ENCODE measurements at regions not wholly inside any gene's neighbourhood (a gene's known extent, or its start where the extent isn't known, plus 50 kb on each side); places are given as distances from the start of the nearest gene placed in this dataset.
"Not testable (repeated sequence)": the region's sequence is repeated elsewhere in the genome, so short reads cannot be mapped to it uniquely, and the experiment has no call there.

DNA sequence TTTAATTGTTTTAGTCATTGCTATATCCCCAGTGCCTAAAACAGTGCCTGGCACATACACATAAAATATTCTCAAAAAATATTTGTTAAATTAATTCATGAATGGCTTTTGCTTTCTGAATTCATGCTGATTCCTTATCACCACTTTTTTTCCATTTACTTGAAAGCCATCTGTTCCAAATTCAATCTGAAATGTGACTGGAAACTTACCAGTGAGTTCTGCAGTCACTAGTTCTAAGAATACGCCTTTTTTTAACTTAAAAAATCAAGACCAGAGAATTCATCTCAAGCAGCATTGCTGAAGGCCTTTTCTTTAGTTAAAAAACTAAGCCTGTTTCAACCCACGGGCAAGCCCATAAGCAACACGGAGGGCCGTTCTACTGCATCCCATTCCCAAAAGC lies 114.0 kb upstream of the ERCC4 start:
- no peak for DNase-seq (ENCODE audit: low spot score)

DNA sequence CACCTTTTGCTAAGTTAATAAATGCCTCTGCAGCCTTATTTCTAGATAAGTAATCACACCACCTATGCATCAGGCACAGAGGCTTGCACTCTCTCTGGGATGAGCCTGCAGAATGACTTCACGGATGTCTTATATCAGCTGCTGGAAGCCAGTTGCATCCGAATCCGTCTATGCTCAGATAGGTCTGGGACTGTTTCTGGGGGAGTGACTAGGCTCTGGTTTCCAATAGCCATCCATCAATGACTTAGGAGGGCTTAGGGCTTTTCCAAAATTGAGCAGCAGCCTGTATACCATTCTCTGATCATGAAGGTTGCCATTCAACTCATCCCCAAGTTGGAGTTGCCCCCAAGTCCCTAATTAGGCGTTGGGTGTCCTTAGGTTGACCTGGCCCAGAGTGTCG lies 113.3 kb upstream of the ERCC4 start:
- no peak for DNase-seq (ENCODE audit: low spot score)

DNA sequence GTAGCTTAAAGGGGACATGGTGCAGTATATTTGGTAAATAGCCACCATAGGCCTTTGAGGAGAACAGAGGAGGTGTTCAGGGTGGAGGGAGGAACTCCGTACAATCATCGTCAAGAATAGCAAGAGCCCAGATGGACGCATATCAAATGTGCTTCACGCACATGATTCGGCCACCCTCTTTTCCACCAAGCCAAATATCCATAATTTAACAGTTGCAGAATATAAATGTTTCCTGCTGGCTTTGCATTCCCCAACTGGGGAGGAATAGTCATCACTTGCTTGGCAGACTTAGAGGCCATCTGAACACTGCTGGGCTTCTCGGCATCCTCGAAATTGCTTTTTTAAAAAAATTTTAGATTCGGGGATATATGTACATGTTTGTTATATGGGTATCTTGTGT lies 111.9 kb upstream of the ERCC4 start:
- DNase-seq (ENCODE audit: low spot score) = no peak

DNA sequence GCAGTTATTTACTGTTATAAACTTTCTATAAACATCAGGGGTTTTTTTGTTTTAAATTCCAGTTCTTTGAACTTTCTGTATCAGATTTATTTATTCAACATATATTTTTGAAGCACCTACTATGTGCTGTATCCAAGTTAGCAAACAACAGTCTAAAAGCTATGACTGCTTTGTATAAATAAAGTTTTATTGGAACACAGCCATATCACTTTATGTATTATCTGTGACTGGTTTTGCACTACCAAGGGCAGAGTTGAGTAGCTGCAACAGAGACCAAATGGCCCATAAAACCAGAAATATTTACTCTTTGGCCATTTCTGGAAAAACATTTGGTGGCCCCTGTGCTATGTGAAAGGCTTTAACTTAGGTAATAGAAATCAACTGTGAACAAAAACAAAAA lies 110.2 kb upstream of the ERCC4 start:
- DNase-seq (ENCODE audit: low spot score) = no peak

DNA sequence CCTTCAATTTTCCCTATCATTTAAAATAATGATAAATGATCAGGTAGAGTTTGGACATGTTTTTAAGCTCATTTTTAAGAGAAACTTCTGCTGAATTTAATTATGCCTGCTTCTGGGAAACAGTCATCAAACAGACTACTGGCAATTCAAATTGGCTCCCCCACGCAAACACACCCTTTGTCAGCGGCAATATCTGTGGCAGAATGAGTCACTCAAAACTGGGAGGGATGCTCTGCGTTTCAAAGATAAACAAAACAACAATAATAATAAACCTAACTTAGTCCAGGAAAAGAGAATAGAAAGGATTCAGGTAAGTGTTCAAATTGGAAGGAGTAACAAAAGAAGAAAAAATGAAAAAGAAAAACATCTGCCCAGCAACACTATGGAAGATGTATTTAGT lies 108.1 kb upstream of the ERCC4 start:
- no peak for DNase-seq (ENCODE audit: low spot score)

DNA sequence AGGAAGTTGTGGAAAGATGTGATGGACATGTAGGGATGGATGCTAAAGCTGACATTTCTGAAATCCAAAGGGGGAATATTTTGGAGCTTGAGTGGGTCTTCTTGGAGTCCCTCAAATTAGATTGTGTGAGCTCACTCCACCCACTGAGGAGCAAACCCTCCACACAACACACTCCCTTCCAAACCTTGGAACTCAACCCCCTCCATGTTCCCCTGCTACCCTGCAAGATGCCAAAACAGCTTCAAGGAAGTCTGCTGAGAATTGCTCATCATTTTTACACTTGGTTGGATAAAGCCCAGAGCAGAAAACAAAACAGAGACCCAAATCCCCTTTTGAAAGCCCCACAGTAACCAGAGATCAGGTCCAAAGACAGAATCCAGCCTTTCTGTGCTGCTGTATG lies 103.3 kb upstream of the ERCC4 start:
- DNase-seq (ENCODE audit: low spot score) = no peak

DNA sequence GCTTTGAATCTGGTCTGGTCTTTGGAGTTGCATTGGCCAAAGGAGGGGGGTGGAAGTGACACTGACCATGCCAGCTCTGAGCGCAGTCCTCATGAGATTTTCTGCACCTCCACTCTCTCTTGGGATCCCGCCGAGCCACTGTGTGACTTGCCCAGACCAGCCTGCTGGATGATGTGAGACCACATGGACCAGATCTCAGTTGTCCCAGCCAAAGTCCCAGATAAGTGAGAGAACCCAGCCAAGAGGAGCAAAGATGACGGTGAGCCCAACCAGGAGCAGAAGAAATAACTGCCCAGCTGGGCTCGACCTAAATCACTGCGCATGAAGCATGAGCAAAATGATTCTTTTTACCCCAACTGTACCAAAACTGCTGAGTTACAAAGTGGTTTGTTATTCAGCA lies 96.5 kb upstream of the ERCC4 start:
- no peak for DNase-seq (ENCODE audit: low spot score)

DNA sequence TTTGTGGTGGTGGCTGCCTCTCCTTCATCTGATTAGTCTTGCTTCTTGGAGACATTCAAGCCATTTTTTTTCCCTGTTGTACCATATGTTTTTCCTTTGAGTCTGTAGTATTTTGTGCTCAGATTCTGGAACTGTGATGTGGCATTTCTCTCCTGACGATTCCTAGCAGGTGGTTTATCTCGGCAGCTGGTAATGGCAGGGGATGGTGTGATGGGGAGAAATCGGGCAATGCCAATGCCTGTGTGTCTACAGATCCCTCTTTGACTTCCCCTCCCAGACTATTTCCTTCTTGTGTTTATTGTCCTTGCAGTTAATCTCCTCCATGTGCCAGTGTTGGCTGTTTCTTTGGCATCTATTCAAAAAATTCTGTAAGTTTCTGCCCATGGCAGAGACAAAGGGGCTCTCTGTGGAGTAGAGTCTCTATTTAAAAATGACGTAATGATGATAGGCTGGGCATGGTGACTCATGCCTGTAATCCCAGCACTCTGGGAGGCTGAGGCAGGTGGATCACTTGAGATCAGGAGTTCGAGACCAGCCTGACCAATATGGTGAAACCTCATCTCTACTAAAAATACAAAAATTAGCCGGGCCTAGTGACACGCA lies 90.2 kb upstream of the ERCC4 start:
- peak; percentile 18 for DNase-seq (ENCODE audit: low spot score)

DNA sequence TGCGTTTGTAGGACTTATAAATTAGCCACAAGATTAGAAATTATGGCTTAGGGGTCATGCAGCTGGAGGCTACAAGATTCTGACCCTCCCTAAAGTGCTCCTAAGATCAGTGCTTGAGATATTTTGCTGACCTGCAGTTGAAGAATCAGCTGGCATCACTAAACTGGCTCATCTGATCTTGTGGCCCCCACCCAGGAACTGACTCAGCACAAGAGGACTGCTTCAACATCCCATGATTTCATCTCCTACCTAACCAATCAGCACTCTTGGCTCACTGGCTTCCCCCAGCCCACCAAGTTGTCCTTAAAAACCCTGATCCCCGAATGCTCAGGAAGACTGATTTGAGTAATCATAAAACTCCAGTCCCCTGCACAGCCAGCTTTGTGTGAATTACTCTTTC lies 86.4 kb upstream of the ERCC4 start:
- no peak for DNase-seq (ENCODE audit: low spot score)

DNA sequence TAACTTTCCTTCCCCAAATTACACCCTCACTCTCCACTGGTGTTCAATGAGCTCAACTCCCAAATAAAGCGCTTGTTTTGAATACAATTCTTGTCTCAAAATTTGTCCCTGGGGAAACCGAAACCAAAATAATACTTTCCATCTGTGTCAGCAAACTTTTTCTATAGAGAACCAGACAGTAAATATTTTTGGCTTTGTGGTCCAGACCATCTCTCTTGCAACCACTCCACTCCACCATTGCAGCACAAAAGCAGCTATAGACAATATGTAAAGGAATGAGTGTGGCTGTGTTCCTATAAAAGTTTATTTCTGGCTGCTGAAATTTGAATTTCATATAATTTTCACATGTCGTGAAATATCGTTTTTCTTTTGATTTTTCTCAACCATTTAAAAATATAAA lies 84.6 kb upstream of the ERCC4 start:
- no peak for DNase-seq (ENCODE audit: low spot score)

DNA sequence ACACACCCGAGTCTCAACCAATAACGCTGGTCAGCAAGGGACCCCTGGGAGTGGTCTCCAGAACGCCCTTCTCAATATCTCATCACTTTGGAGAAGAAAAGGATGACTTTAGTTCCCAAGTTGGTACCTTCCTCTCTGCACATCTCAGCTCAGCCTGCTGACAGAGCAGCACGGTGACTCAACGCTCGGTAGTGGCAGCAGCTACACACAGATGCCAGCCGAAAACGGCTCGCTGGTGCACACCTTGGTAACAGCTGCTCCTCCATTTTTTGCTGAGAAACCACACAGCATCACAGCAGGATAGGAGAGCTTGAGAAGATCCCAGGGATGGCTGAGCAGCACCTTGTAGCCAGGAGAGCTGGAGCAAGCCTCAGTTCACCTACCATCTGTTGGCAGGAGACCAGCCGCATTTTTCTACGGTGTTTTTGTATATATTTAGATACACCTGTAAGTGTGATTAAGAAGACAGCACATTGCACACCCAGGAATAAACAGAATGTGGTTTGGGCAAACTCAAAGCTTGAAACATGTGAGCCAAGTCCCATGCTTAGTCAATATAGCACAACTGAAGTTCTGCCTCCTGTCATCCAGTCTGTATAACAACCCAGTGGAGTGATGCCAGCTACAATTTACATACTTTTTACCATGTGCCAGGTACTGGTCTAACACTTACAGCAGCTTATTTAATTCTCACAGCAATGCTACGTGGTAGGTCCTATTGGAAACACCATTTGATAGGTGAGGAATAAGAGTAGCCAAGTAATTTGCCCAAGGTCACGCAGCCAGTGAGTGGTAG lies 83.8 kb upstream of the ERCC4 start:
- DNase-seq (ENCODE audit: low spot score) = no peak

DNA sequence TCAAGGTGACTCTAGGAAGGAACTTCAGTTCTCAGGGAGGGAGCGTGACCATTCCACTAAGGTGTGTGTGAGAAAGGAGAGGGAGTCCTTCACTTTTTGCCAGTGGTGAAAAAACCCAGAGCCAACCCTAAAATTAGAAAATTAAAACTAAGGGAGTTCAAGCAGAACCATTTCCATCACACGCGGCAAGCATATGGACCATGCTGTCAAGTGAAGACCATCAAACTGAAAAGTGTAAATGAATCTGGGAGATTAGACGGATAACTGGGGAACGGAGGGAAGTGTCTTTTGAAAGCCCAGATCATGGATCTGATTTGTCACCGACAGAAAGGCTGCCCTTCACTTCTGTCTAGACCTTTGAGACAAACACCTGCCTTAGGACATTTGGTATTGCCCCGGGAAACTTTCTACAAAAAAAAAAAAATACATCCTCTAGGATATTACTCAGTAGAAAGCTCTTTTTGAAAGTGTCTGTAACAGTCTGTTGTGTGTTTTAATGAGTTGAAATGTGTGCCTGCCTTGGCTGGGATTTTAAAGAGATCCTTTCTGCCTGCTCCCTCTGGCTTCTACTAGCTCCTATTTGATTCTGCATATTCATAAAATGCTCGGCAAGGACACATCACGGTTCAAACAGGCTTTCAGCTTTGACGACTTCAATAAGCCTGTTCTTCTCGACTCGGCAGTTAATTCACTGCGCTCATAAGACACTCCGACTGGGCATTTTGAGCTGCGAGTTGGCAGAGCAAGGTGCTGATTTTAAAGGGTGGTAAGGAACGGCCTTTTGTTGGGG lies 81.4 kb upstream of the ERCC4 start:
- DNase-seq (ENCODE audit: low spot score) = no peak

DNA sequence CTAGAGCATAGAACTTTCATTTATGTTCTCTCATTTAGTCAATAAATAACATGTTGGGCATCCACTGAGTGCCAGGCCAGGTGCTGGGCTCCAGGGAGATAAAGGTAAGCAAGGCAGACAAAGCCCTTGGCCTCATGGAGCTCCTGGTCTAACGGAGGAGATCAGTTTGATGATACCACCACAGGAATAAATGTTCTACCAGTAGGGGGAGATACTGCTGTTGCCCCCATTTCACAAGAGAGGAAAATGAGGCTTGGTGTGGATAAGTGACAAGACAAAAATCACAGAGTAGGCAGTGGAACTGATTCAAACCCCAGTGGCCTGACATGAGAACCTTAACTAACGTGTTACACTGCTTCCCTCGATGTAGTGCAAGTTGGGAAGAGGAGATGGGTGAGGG lies 80.4 kb upstream of the ERCC4 start:
- DNase-seq (ENCODE audit: low spot score) = no peak

DNA sequence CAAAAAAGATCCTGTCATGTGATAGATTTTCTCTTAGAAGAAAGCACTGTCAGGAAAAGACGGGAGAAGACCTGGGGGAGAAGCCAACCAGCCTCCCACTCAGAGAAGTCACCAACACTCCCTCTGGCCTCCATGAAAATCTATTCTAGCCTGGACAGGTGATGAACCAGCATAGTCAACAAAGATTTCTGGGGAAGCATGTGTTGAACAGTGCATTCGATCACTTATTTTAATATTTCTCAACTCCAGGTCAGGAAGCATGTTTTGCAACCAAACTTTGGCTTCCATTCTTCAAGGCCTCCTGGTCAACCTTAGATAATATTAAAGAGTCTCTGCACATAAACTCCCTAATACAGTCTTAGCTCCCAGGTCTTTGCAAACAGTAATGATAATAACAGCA lies 74.7 kb upstream of the ERCC4 start:
- DNase-seq (ENCODE audit: low spot score) = no peak

DNA sequence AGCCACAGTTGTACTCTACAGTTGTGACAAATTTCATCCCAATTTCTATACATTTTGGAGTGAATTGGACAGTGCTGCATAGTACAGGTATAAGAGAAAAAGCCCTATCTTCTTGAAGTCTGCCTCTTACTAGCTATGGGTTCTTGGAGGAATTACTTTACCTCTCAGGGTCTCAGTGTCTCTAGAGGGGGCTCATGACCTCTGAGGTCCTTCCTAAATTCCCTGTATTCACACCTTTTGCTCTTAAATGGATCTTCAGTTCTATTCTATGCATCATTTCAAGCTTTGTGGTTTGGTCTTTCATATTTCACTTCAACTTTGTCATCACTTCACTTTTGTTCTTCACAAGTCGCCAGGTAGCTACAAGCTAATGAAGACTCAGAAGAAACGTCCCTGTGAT lies 71.2 kb upstream of the ERCC4 start:
- DNase-seq (ENCODE audit: low spot score) = no peak

DNA sequence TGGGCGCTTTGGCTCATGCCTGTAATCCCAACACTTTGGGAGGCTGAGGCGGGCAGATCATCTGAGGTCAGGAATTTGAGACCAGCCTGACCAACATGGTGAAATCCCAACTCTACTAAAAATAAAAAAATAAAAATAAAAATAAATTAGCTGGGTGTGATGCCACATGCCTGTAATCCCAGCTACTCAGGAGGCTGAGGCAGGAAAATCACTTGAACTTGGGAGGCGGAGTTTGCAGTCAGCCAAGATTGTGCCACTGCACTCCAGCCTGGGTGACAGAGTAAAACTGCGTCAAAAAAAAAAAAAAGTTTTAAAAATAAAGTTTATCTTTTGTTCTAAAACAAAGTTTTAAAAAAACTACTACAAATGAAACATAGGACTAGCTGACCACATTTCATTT lies 69.8 kb upstream of the ERCC4 start:
- not testable (repeated sequence) for DNase-seq (ENCODE audit: low spot score)

DNA sequence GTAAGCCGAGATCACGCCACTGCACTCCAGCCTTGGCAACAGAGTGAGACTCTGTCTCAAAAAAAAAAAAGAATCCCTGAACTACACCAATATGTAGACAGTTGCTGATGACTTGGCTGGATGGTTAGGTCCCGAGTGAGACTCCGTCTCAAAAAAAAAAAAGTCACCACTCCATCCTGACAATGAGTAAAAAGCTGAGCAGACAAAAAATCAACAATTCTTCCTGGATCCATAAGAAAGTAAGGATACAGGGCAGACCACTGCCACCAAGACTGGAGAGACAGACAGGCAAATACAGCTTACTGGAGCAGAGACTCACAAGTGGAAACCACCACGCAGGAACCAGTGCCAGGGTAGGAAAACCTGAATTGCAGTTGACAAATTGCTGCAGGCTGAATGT lies 67.1 kb upstream of the ERCC4 start:
- DNase-seq (ENCODE audit: low spot score) = no peak

DNA sequence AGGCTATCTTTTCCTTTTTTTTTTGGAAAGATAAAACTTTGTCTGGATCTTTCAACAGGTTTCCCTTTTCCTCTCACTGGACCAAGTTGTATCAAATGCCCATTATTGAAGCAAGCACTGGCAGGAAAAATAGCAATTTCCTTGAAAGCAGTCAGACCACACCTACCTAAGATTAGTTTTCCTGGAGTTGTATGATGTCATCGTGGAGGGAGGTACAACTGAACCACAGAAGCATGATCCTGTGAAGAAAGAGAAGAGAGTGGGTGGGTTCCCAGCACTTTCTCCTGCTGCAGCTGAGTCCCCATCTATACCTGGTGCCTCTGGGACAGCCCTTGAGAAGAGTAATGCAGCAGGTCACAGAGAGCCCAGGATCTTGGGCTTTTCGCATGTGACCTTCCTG lies 63.6 kb upstream of the ERCC4 start:
- DNase-seq (ENCODE audit: low spot score) = no peak

DNA sequence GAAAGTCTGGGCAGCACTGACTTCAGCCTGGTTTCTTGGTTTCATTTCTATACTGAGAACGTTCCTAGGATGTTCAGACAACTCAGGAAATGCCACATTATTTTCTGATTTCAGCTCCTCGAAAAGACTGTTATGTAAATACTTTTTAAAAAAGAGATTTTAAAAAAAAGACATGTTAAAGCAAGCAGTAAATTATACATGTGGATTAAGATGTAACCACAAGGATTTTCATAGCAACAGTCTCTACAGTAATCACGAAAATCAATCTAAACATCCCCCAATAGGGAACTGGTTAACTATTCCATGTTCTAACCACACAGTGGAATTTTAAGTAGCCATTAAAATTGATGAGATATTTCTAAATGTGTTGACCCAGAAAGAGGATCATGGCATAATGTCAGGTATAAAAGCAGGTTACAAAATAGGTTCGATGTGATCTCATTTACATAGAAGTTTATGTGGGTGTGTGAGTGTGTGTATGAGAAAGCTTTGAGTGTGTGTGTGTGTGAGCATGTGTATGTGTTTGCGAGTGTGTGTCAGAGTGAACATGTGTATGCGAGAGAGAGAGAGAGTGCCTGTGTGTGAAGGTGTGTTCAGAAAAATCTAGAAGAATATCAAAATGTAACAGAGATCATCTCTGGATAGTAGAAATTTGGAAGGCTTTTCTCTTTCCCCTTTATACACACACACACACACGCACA lies 63.0 kb upstream of the ERCC4 start:
- no peak for DNase-seq (ENCODE audit: low spot score)

DNA sequence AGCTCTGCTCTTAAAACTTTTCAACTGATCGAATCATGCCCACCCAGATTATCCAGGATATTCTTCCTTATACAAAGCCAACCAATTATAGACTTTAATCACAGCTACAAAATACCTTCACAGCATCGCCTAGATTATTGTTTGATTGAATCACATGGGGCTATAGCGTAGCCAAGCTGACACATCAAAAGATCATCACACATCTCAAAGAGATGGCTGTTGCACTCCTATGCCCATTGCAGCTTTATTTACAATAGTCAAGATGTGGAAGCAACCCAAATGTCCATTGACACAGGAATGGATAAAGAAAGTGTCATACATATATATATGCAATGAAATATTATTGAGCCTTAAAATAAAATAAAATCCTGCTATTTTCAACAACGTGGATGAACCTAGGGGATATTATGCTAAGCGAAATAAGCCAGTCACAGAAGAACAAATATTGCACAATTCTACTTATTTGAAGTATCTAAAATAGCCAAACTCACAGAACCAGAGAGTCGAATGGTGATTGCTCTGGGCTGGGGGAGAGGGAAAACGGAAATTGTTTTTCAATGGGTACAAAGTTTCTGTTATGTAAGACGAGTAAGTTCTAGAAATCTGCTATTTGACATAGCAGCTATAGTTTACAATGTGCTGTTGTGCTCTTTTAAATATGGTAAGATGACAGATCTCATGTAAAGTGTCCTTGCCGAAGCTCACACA lies 60.9 kb upstream of the ERCC4 start:
- DNase-seq (ENCODE audit: low spot score) = no peak

DNA sequence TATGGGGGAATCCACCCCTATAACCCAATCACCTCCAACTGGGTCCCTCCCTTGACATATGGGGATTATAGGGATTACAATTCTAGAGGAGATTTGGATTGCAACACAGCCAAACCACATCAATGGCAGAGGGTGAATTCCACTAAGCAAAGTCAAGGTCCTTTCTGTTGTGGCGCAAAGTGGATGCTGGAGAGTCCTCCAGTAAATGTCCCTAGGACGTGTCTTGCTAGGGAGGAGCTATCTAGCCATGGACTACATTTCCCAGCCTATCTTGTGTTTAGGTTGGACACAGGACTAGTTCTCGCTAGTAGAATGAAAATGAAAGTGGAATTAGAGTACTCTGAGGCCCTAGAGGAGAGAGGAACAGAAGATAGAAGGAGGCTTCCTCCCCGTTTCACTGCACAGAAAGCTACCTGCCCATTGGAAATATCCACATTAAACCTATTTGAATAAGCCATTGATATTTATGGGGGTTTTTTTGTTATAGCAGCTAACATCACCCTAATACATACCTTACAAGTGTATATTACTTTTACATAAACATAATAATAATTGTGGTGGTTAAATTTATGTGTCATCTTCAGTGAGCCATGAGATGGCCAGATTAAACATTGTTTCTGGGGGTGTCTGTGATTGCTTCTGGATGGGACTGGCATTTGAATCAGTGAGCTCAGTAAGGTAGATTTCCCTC lies 56.7 kb upstream of the ERCC4 start:
- DNase-seq (ENCODE audit: low spot score) = no peak

Data from putamen (tissue), 1 donor.